HEK293 (cell line): ENCODE measurements at regions not wholly inside any gene's neighbourhood (a gene's known extent, or its start where the extent isn't known, plus 50 kb on each side); places are given as distances from the start of the nearest gene placed in this dataset.

Experiments
- CTCF ChIA-PET: fragments of 350-600 bp; formaldehyde crosslinking; extraction: SDS; loops from one replicate; lab custom pipeline; 2021; ENCODE audit warnings: antibody characterized with exemption; lab: Yijun Ruan, JAX
- POLR2A ChIA-PET: fragments of 300-600 bp; formaldehyde crosslinking; extraction: SDS; loops from one replicate; lab custom pipeline; 2020; ENCODE audit warnings: antibody characterized with exemption, inconsistent platforms; lab: Yijun Ruan, JAX
- H3K27ac ChIP-seq: fragments of 200-500 bp; sonication (Bioruptor generic); 2 replicates; pipeline ENCODE4 v1.5.1; 2014; ENCODE audit warnings: low read depth, low read length, control low read depth, inconsistent platforms; ENCODE audit errors: extremely low read depth
- H3K36me3 ChIP-seq, 2 experiments: fragments of 200-500 bp in 1 of 2; sonication (Bioruptor generic) in 1 of 2; 1 replicate in 1 of 2; 2 replicates in 1 of 2; pipeline ENCODE4 v1.5.1; 2014 to 2017; ENCODE audit warnings: inconsistent platforms in 2 of 2, low read length in 2 of 2; ENCODE audit not compliant: control insufficient read depth in 2 of 2, insufficient read depth in 1 of 2
- H3K4me1 ChIP-seq: fragments of 200-500 bp; sonication (Bioruptor generic); 2 replicates; pipeline ENCODE4 v1.5.1; 2014; ENCODE audit warnings: mild to moderate bottlenecking, low read length, inconsistent platforms; ENCODE audit not compliant: control insufficient read depth, insufficient read depth
- H3K4me3 ChIP-seq: 2 replicates; pipeline ENCODE4 v1.5.1; 2011; ENCODE audit warnings: low read depth, mild to moderate bottlenecking, control low read depth, low read length, moderate library complexity
- H3K9me3 ChIP-seq: fragments of 200-500 bp; sonication (Bioruptor generic); 2 replicates; pipeline ENCODE4 v1.5.1; 2014; ENCODE audit warnings: low read depth, low read length, inconsistent platforms; ENCODE audit not compliant: control insufficient read depth, insufficient read depth
- GLIS1 ChIP-seq: fragments of 450-650 bp; formaldehyde crosslinking; IDR thresholded peaks from 2 replicates; pipeline ENCODE4 v1.5.1; 2016; ENCODE audit warnings: missing biosample characterization, missing genetic modification characterization
- HOXC10 ChIP-seq: sonication (generic); formaldehyde crosslinking; IDR thresholded peaks from 2 replicates; pipeline ENCODE4 v1.8.1; 2023; ENCODE audit warnings: mild to moderate bottlenecking, missing genetic modification reagents
- IKZF3 ChIP-seq: fragments of 450-650 bp; IDR thresholded peaks from 2 replicates; pipeline ENCODE4 v1.5.0; 2018; ENCODE audit warnings: missing biosample characterization, mild to moderate bottlenecking, missing genetic modification characterization, moderate library complexity
- MZF1 ChIP-seq: fragments of 450-650 bp; formaldehyde crosslinking; IDR thresholded peaks from 2 replicates; pipeline ENCODE4 v1.5.1; 2017; ENCODE audit warnings: missing biosample characterization, missing genetic modification characterization, borderline replicate concordance
- OVOL3 ChIP-seq: fragments of 450-650 bp; formaldehyde crosslinking; IDR thresholded peaks from 2 replicates; pipeline ENCODE4 v1.5.1; 2016; ENCODE audit warnings: missing biosample characterization, missing genetic modification characterization
- PRDM1 ChIP-seq: fragments of 450-650 bp; formaldehyde crosslinking; IDR thresholded peaks from 2 replicates; pipeline ENCODE4; 2016; ENCODE audit warnings: missing biosample characterization, missing genetic modification characterization
- ZBTB7A ChIP-seq: fragments of 450-650 bp; formaldehyde crosslinking; IDR thresholded peaks from 2 replicates; pipeline ENCODE4 v1.5.1; 2016; ENCODE audit warnings: low read depth, missing biosample characterization, missing genetic modification characterization
- ZIC2 ChIP-seq: fragments of 450-650 bp; formaldehyde crosslinking; IDR thresholded peaks from 2 replicates; pipeline ENCODE4 v1.5.1; 2016; ENCODE audit warnings: missing biosample characterization, missing genetic modification characterization
- ZNF16 ChIP-seq: fragments of 450-650 bp; formaldehyde crosslinking; IDR thresholded peaks from 2 replicates; pipeline ENCODE4 v1.5.1; 2016; ENCODE audit warnings: low read depth, missing biosample characterization, missing genetic modification characterization
- ZNF19 ChIP-seq: fragments of 450-650 bp; formaldehyde crosslinking; IDR thresholded peaks from 2 replicates; pipeline ENCODE4; 2016; ENCODE audit warnings: missing biosample characterization, missing genetic modification characterization, low read depth
- ZNF202 ChIP-seq: fragments of 450-650 bp; formaldehyde crosslinking; IDR thresholded peaks from 2 replicates; pipeline ENCODE4 v1.5.1; 2016; ENCODE audit warnings: missing biosample characterization, missing genetic modification characterization, borderline replicate concordance
- ZNF221 ChIP-seq: fragments of 450-650 bp; formaldehyde crosslinking; IDR thresholded peaks from 2 replicates; pipeline ENCODE4 v1.5.1; 2017; ENCODE audit warnings: missing biosample characterization, missing genetic modification characterization, borderline replicate concordance
- ZNF510 ChIP-seq: fragments of 450-650 bp; formaldehyde crosslinking; IDR thresholded peaks from 2 replicates; pipeline ENCODE4 v1.5.1; 2018; ENCODE audit warnings: mild to moderate bottlenecking, missing genetic modification characterization, missing biosample characterization; ENCODE audit not compliant: insufficient replicate concordance
- ZNF654 ChIP-seq: fragments of 450-650 bp; formaldehyde crosslinking; IDR thresholded peaks from 2 replicates; pipeline ENCODE4 v1.5.1; 2016; ENCODE audit warnings: low read depth, missing biosample characterization, missing genetic modification characterization
- ZNF660 ChIP-seq: fragments of 450-650 bp; IDR thresholded peaks from 2 replicates; pipeline ENCODE4 v1.5.1; 2018; ENCODE audit warnings: missing biosample characterization, mild to moderate bottlenecking, missing genetic modification characterization
- ZNF76 ChIP-seq: fragments of 450-650 bp; formaldehyde crosslinking; IDR thresholded peaks from 2 replicates; pipeline ENCODE4; 2016; ENCODE audit warnings: low read depth, missing biosample characterization, missing genetic modification characterization, borderline replicate concordance
- ZNF768 ChIP-seq: fragments of 450-650 bp; formaldehyde crosslinking; IDR thresholded peaks from 2 replicates; pipeline ENCODE4 v1.5.1; 2018; ENCODE audit warnings: missing biosample characterization, mild to moderate bottlenecking, missing genetic modification characterization
- ZNF777 ChIP-seq: fragments of 450-650 bp; formaldehyde crosslinking; IDR thresholded peaks from 2 replicates; pipeline ENCODE4 v1.5.1; 2017; ENCODE audit warnings: missing biosample characterization, missing genetic modification characterization, borderline replicate concordance
- TF ChIP-seq, protein P1 (sequence below): fragments of 450-650 bp; formaldehyde crosslinking; IDR thresholded peaks from 2 replicates; pipeline ENCODE4 v1.5.1; 2016; ENCODE audit warnings: missing biosample characterization, missing genetic modification characterization
- TF ChIP-seq, protein P2 (sequence below): fragments of 450-650 bp; formaldehyde crosslinking; IDR thresholded peaks from 2 replicates; pipeline ENCODE4 v1.5.1; 2017; ENCODE audit warnings: missing biosample characterization, mild to moderate bottlenecking, missing genetic modification characterization, moderate library complexity
- TF ChIP-seq, protein P3 (sequence below): fragments of 450-650 bp; formaldehyde crosslinking; IDR thresholded peaks from 2 replicates; pipeline ENCODE4 v1.5.1; 2016; ENCODE audit warnings: missing biosample characterization, missing genetic modification characterization

DNA sequence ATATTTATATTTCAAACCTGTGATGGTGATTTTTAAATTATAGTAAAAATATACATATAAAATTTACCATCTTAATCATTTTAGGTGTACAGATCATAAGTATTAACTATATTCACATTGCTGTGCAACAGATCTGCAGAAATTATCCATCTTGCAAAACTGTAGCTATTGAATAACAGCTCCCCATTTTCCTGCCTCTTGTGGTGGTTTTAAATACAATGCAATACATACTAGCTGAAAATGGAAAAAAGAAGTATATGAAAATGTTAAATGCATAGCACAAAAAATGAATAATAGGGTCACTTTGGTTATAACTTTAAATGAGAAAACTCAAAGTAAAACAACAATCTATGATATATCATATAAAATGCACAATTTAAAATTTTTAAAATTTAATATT is 130.9 kb upstream of the VPREB1 start (continued):
- TF ChIP-seq, protein P1, sequence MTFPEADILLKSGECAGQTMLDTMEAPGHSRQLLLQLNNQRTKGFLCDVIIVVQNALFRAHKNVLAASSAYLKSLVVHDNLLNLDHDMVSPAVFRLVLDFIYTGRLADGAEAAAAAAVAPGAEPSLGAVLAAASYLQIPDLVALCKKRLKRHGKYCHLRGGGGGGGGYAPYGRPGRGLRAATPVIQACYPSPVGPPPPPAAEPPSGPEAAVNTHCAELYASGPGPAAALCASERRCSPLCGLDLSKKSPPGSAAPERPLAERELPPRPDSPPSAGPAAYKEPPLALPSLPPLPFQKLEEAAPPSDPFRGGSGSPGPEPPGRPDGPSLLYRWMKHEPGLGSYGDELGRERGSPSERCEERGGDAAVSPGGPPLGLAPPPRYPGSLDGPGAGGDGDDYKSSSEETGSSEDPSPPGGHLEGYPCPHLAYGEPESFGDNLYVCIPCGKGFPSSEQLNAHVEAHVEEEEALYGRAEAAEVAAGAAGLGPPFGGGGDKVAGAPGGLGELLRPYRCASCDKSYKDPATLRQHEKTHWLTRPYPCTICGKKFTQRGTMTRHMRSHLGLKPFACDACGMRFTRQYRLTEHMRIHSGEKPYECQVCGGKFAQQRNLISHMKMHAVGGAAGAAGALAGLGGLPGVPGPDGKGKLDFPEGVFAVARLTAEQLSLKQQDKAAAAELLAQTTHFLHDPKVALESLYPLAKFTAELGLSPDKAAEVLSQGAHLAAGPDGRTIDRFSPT: no peak
- TF ChIP-seq MZF1 (tag by site-specific recombination) (no peak), ZNF660 (tag by site-specific recombination) (no peak), OVOL3 (tag by site-specific recombination) (no peak), IKZF3 (tag by site-specific recombination) (no peak)

DNA sequence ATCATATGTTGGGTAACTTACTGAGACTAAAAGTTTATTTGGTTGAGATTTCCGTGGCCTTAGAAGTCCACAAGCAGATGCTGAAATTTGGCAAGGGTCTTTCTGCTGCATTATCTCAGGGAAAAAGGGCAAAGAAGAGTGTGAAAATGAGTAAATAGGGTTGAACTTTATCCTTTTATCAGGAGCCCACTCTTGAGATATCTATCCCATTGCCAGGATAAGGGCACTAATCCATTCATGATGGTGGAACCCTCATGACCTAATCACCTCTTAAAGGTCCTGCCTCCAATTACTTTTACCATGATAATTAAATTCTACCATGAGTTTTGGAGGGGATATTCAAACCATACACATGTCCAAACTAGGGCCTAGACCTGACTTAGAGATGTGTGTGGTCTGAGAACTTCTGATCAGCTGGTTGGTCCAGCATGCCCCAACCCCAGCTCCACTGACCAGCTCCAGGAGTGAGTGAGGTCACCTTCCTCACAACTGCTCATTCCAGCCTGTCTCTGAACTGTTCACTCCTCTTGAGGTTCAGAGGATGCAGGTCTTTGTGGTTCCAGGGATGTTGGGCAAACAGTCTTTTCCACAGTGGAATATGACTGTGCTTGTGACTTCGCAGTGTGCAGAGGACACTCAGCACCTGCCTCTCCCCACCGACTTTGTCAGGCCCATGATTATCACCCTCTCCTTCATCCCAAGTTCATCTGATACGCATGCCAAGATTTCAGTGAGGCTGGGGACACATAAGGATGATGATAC is 130.1 kb upstream of the TOP3B start:
- no peak for TF ChIP-seq ZNF202 (tag by site-specific recombination)
- TF ChIP-seq HOXC10 (CRISPR knock-in tag): no peak
- no peak for TF ChIP-seq ZNF654 (tag by site-specific recombination)
- no peak for TF ChIP-seq ZNF768 (tag by site-specific recombination)
- no peak for TF ChIP-seq ZNF510 (tag by site-specific recombination)
- TF ChIP-seq, protein P2, sequence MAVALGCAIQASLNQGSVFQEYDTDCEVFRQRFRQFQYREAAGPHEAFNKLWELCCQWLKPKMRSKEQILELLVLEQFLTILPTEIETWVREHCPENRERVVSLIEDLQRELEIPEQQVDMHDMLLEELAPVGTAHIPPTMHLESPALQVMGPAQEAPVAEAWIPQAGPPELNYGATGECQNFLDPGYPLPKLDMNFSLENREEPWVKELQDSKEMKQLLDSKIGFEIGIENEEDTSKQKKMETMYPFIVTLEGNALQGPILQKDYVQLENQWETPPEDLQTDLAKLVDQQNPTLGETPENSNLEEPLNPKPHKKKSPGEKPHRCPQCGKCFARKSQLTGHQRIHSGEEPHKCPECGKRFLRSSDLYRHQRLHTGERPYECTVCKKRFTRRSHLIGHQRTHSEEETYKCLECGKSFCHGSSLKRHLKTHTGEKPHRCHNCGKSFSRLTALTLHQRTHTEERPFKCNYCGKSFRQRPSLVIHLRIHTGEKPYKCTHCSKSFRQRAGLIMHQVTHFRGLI: no peak
- TF ChIP-seq ZNF221: no peak
- TF ChIP-seq ZNF19 (tag by site-specific recombination): no peak
- TF ChIP-seq ZNF16 (tag by site-specific recombination): no peak
- TF ChIP-seq, all 188 proteins: peak for 0
- ChIA-PET CTCF (interaction anchor here (0.6 to 3.0 kb wide), 6 partner anchors 14 to 237 kb away, joined by 3 to 24 read pairs (median 4); no protein-coding TSS in a partner anchor), POLR2A (no interaction called here)
- Histone ChIP-seq H3K27ac (no peak overlapping the region), H3K4me3 (no peak overlapping the region), H3K9me3 (no peaks in the 10 kb centered on the region), H3K36me3 (no peaks in the 10 kb centered on the region), H3K4me1 (no peaks in the 10 kb centered on the region)

DNA sequence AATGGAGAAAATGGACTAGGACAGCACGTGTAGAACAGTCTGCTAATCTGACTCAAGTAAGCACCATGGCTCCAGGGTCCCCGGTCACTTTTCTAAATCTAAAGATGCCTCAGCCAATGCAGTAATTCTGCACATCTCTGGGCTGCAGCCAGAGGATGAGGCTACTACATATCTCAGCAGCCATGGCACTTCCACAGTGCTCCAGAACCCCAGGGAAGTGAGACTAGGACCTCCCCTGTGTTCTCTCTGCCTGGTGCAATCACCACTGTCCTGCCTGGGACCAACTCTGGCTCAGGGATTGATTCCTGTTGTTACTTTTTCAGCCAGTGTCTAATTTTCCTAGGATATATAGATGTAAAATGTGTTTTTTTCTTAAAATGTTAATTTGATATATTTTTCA is 129.4 kb upstream of the TOP3B start:
- H3K36me3 ChIP-seq: no peaks in the 10 kb centered on the region
- TF ChIP-seq PRDM1 (tag by site-specific recombination) (no peak), GLIS1 (tag by site-specific recombination) (peak; percentile 64; the same call in 1 of the 2 replicates), ZBTB7A (no peak), ZNF76 (tag by site-specific recombination) (no peak), ZNF777 (tag by site-specific recombination) (no peak), ZIC2 (no peak)
- TF ChIP-seq, protein P3, sequence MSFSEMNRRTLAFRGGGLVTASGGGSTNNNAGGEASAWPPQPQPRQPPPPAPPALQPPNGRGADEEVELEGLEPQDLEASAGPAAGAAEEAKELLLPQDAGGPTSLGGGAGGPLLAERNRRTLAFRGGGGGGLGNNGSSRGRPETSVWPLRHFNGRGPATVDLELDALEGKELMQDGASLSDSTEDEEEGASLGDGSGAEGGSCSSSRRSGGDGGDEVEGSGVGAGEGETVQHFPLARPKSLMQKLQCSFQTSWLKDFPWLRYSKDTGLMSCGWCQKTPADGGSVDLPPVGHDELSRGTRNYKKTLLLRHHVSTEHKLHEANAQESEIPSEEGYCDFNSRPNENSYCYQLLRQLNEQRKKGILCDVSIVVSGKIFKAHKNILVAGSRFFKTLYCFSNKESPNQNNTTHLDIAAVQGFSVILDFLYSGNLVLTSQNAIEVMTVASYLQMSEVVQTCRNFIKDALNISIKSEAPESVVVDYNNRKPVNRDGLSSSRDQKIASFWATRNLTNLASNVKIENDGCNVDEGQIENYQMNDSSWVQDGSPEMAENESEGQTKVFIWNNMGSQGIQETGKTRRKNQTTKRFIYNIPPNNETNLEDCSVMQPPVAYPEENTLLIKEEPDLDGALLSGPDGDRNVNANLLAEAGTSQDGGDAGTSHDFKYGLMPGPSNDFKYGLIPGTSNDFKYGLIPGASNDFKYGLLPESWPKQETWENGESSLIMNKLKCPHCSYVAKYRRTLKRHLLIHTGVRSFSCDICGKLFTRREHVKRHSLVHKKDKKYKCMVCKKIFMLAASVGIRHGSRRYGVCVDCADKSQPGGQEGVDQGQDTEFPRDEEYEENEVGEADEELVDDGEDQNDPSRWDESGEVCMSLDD (tag by site-specific recombination): no peak
- no peaks in the 10 kb centered on the region for H3K9me3 ChIP-seq
- POLR2A ChIA-PET: interaction anchor here (1.1 kb wide), 1 partner anchor 12 kb away, joined by 3 read pairs; no protein-coding TSS in a partner anchor
- H3K4me3 ChIP-seq: no peak overlapping the region
- H3K27ac ChIP-seq: no peak overlapping the region
- CTCF ChIA-PET: interaction anchor here (0.7 to 3.0 kb wide), 7 partner anchors 11 to 238 kb away, joined by 3 to 24 read pairs (median 17); no protein-coding TSS in a partner anchor
- no peaks in the 10 kb centered on the region for H3K4me1 ChIP-seq
